EH (cell line): ENCODE measurements at regions not wholly inside any gene's neighbourhood (a gene's known extent, or its start where the extent isn't known, plus 50 kb on each side); places are given as distances from the start of the nearest gene placed in this dataset.

ENCODE experiments used
- DNase-seq: peaks from one replicate; pipeline ENCODE4 v3.0.0-alpha.2; 2015; ENCODE audit warnings: low read depth

- no peak for DNase-seq
Measured at GRCh38 chr7:17689361-17689902, 250.9 kb downstream of the SNX13 start.

- DNase-seq = peak; percentile 95
Measured at GRCh38 chr7:17690030-17690429, 250.3 kb downstream of the SNX13 start.

GRCh38 chr7:17696422-17696821 lies 243.9 kb downstream of the SNX13 start:
- peak; percentile 89 for DNase-seq

GRCh38 chr7:17697128-17697881 lies 243.0 kb downstream of the SNX13 start:
- peak; percentile 37 for DNase-seq

- no peak for DNase-seq
Measured at GRCh38 chr7:17699696-17700095, 240.6 kb downstream of the SNX13 start.

GRCh38 chr7:17700138-17700537 lies 240.2 kb downstream of the SNX13 start:
- no peak for DNase-seq

- no peak for DNase-seq
Measured at GRCh38 chr7:17706275-17706674, 234.0 kb downstream of the SNX13 start.

- peak; percentile 71 for DNase-seq
Measured at GRCh38 chr7:17706734-17707133, 233.6 kb downstream of the SNX13 start.

GRCh38 chr7:17709127-17709526 lies 231.2 kb downstream of the SNX13 start:
- DNase-seq = no peak

- DNase-seq = no peak
Measured at GRCh38 chr7:17709599-17709998, 230.7 kb downstream of the SNX13 start.

- DNase-seq = no peak
Measured at GRCh38 chr7:17710312-17710711, 230.0 kb downstream of the SNX13 start.

GRCh38 chr7:17713584-17713983 lies 226.7 kb downstream of the SNX13 start:
- DNase-seq = no peak

GRCh38 chr7:17716816-17717215 lies 223.5 kb downstream of the SNX13 start:
- no peak for DNase-seq

GRCh38 chr7:17719998-17720397 lies 220.3 kb downstream of the SNX13 start:
- DNase-seq = no peak

- no peak for DNase-seq
Measured at GRCh38 chr7:17721736-17722285, 218.5 kb downstream of the SNX13 start.

- no peak for DNase-seq
Measured at GRCh38 chr7:17722798-17723197, 217.5 kb downstream of the SNX13 start.

GRCh38 chr7:17725821-17726220 lies 214.5 kb downstream of the SNX13 start:
- no peak for DNase-seq

- DNase-seq = no peak
Measured at GRCh38 chr7:17732083-17732482, 208.2 kb downstream of the SNX13 start.
